GM12878 (cell line): ENCODE measurements at regions not wholly inside any gene's neighbourhood (a gene's known extent, or its start where the extent isn't known, plus 50 kb on each side); places are given as distances from the start of the nearest gene placed in this dataset.

Experiments used
- ATAC-seq: fragments of 200-7000 bp; cut with Tn5 transposase; 3 replicates; pipeline ENCODE4 v1.9.1; 2020; ENCODE audit warnings: mild to moderate bottlenecking, moderate library complexity
- BruUV-seq: library from RNA; stranded (reverse); fragments of 400-500 nt; replicated peaks from 2 replicates; lab custom pipeline; 2021; lab: Mats Ljungman, UMichigan
- CTCF ChIA-PET: fragments of 300-600 bp; sonication (Branson Sonifier 250); formaldehyde crosslinking; extraction: SDS; loops from one replicate; lab custom pipeline; 2021; ENCODE audit warnings: inconsistent platforms; lab: Yijun Ruan, JAX
- POLR2A ChIA-PET: fragments of 350-600 bp; formaldehyde crosslinking; extraction: SDS; loops from one replicate; lab custom pipeline; 2021; ENCODE audit warnings: inconsistent platforms; lab: Charles Lee
- RAD21 ChIA-PET: fragments of 300-600 bp; sonication (Branson Sonifier 250); formaldehyde crosslinking; loops from one replicate; lab custom pipeline; 2023; ENCODE audit warnings: antibody characterized with exemption; ENCODE audit not compliant: unreplicated experiment; lab: Charles Lee
- SMC1A ChIA-PET: fragments of 300-600 bp; sonication (Branson Sonifier 250); formaldehyde crosslinking; loops from one replicate; lab custom pipeline; 2023; ENCODE audit not compliant: unreplicated experiment, uncharacterized antibody; lab: Charles Lee
- DNase-seq: peaks from one replicate; pipeline ENCODE4 v3.0.0-alpha.2; 2011; ENCODE audit warnings: low read depth, low spot score
- FAIRE-seq: peaks from 3 replicates; lab custom pipeline; 2011; peaks lifted over from hg19 to GRCh38; lab: Jason Lieb, UNC
- H2AFZ ChIP-seq: 2 replicates; pipeline ENCODE4 v1.6.0; 2011; ENCODE audit warnings: low read depth, low read length, control low read depth; ENCODE audit not compliant: control insufficient read depth
- H3K27ac ChIP-seq: 2 replicates; pipeline ENCODE4 v1.5.1; 2011; ENCODE audit warnings: control low read depth; ENCODE audit not compliant: control insufficient read depth, insufficient read depth
- H3K27me3 ChIP-seq, 2 experiments: replicated peaks in 1 of 2; 2 replicates each; pipeline versions ENCODE4 v1.6.0 to v1.6.1; 2011; ENCODE audit warnings: low read length in 1 of 2; ENCODE audit not compliant: control insufficient read depth in 2 of 2, insufficient read depth in 2 of 2
- H3K36me3 ChIP-seq, 2 experiments: 2 replicates each; pipeline ENCODE4 v1.5.1; 2011; ENCODE audit warnings: low read length in 1 of 2; ENCODE audit not compliant: control insufficient read depth in 2 of 2, insufficient read depth in 2 of 2
- H3K4me1 ChIP-seq: 2 replicates; pipeline ENCODE4 v1.6.1; 2011; ENCODE audit warnings: mild to moderate bottlenecking, low read length, moderate library complexity, mixed read lengths; ENCODE audit not compliant: control insufficient read depth, insufficient read depth
- H3K4me2 ChIP-seq: 2 replicates; pipeline ENCODE4 v1.6.0; 2011; ENCODE audit warnings: control low read depth; ENCODE audit not compliant: control insufficient read depth, insufficient read depth
- H3K4me3 ChIP-seq: fragments of 200-600 bp; sonication (generic); 2 replicates; pipeline ENCODE4 v1.5.1; 2016
- H3K79me2 ChIP-seq: 2 replicates; pipeline ENCODE4 v1.6.0; 2011; ENCODE audit warnings: low read length; ENCODE audit not compliant: control insufficient read depth, insufficient read depth
- H3K9ac ChIP-seq: 2 replicates; pipeline ENCODE4 v1.8.0; 2011; ENCODE audit warnings: low read length, control low read depth, mixed read lengths; ENCODE audit not compliant: control insufficient read depth, insufficient read depth
- H3K9me3 ChIP-seq: replicated peaks from 3 replicates; pipeline ENCODE4 v1.5.1; 2011; ENCODE audit warnings: mild to moderate bottlenecking, low read length; ENCODE audit not compliant: control insufficient read depth, insufficient read depth
- H4K20me1 ChIP-seq: 2 replicates; pipeline ENCODE4 v1.6.0; 2011; ENCODE audit not compliant: control insufficient read depth, insufficient read depth
- ATF7 ChIP-seq: fragments of 450-650 bp; IDR thresholded peaks from 2 replicates; pipeline ENCODE4 v1.6.1; 2016; ENCODE audit warnings: low read depth, mild to moderate bottlenecking
- CBX5 ChIP-seq: sonication (generic); IDR thresholded peaks from 2 replicates; pipeline ENCODE4 v1.6.1; 2016; ENCODE audit warnings: low read depth, moderate library complexity, mild to moderate bottlenecking, inconsistent platforms
- MXI1 ChIP-seq: fragments of 150-350 bp; IDR thresholded peaks from 2 replicates; pipeline ENCODE4 v1.6.1; 2011; ENCODE audit warnings: low read depth, mild to moderate bottlenecking, inconsistent platforms, low read length, improper control_type of control experiment
- NKRF ChIP-seq: fragments of 450-650 bp; conservative IDR thresholded peaks from 2 replicates; pipeline ENCODE4 v1.6.1; 2017; ENCODE audit warnings: mild to moderate bottlenecking, moderate library complexity
- NR2C2 ChIP-seq: IDR thresholded peaks from 2 replicates; pipeline ENCODE4 v1.6.1; 2011; ENCODE audit warnings: borderline replicate concordance, low read depth; ENCODE audit not compliant: control insufficient read depth, insufficient read length
- POU2F2 ChIP-seq: IDR thresholded peaks from 3 replicates; pipeline ENCODE4 v1.6.1; 2011; ENCODE audit warnings: low read depth, mild to moderate bottlenecking, low read length, borderline replicate concordance
- SPI1 ChIP-seq: IDR thresholded peaks from 2 replicates; pipeline ENCODE4 v1.6.1; 2011; ENCODE audit warnings: low read depth, mild to moderate bottlenecking, low read length, moderate library complexity, borderline replicate concordance; ENCODE audit not compliant: insufficient read depth
- SUPT20H ChIP-seq: IDR thresholded peaks from 2 replicates; pipeline ENCODE4 v1.6.1; 2011; ENCODE audit warnings: low read depth, mild to moderate bottlenecking, low read length, moderate library complexity, borderline replicate concordance; ENCODE audit not compliant: control insufficient read depth
- TCF7 ChIP-seq: IDR thresholded peaks from 2 replicates; pipeline ENCODE4 v1.6.1; 2014; ENCODE audit warnings: antibody characterized with exemption, borderline replicate concordance
- WGBS: methylation state at CpG from one replicate; pipeline ENCODE4 v1.1.6; 2016; ENCODE audit warnings: low lambda C conversion rate; ENCODE audit not compliant: insufficient replicate concordance, insufficient coverage; ENCODE audit errors: missing lambda C conversion rate; 5-methylcytosine and 5-hydroxymethylcytosine counted together
- in situ Hi-C: fragments of 300-500 bp; cut with MboI; formaldehyde crosslinking; loops from 9 replicates; pipeline ENCODE4 v1.14.3; 2018; ENCODE audit warnings: mixed read lengths
- intact Hi-C: fragments of 100-400 bp; cut with micrococcal nuclease; formaldehyde crosslinking; loops from one replicate; pipeline ENCODE4 v1.14.2; 2022; ENCODE audit not compliant: unreplicated experiment
- TF ChIP-seq, protein P1 (sequence below): IDR thresholded peaks from 2 replicates; pipeline ENCODE4 v1.6.1; 2011; ENCODE audit warnings: low read depth, mild to moderate bottlenecking, low read length, moderate library complexity, borderline replicate concordance; ENCODE audit errors: extremely low read depth
- TF ChIP-seq, protein P2 (sequence below): fragments of 450-650 bp; formaldehyde crosslinking; IDR thresholded peaks from 2 replicates; pipeline ENCODE4 v1.5.0; 2022; ENCODE audit warnings: mild to moderate bottlenecking, missing genetic modification characterization

- Histone ChIP-seq H4K20me1 (no peaks in the 10 kb centered on the region), H3K4me2 (no peak overlapping the region), H3K79me2 (no peaks in the 10 kb centered on the region), H3K27ac (no peak overlapping the region), H3K36me3 (no peaks in the 10 kb centered on the region), H3K9ac (no peak overlapping the region), H3K27me3 (no peaks in the 10 kb centered on the region), H2AFZ (no peak overlapping the region), H3K9me3 (no peaks in the 10 kb centered on the region), H3K4me1 (no peaks in the 10 kb centered on the region), H3K4me3 (no peak overlapping the region)
- intact Hi-C loops = no loop called here
- FAIRE-seq (no peak), ATAC-seq (no peak), DNase-seq (no peak)
- TF ChIP-seq NR2C2 = no peak
- TF ChIP-seq TCF7 = 0 out of 2 replicates have a peak, but pooled peaks have one; percentile 63
- no peak for TF ChIP-seq CBX5
- TF ChIP-seq ATF7 = 0 out of 2 replicates have a peak, but pooled peaks have one; percentile 13
- peak; percentile 69; the same call in 1 of the 2 replicates for TF ChIP-seq SPI1
- in situ Hi-C loops = no loop called here
- 0% methylated on average over 2 of the region's 2 CpGs for WGBS
- ChIA-PET SMC1A (no interaction called here), POLR2A (no interaction called here), CTCF (no interaction called here), RAD21 (no interaction called here)
- no TSS peak for BruUV-seq
These were observed 345.3 kb upstream of the SLC35B3 start for GRCh38 chr6:8780653-8781052.

GRCh38 chr6:8764733-8765132 is 329.4 kb upstream of the SLC35B3 start:
- Histone ChIP-seq H3K36me3 (no peaks in the 10 kb centered on the region), H3K27me3 (no peaks in the 10 kb centered on the region), H3K4me3 (no peak overlapping the region), H3K9ac (no peak overlapping the region), H2AFZ (no peak overlapping the region), H3K4me2 (no peak overlapping the region), H3K9me3 (no peaks in the 10 kb centered on the region), H4K20me1 (no peaks in the 10 kb centered on the region), H3K4me1 (no peaks in the 10 kb centered on the region), H3K27ac (no peak overlapping the region), H3K79me2 (no peaks in the 10 kb centered on the region)
- ChIA-PET RAD21 (no interaction called here), CTCF (no interaction called here), POLR2A (no interaction called here), SMC1A (no interaction called here)
- BruUV-seq = no TSS peak
- intact Hi-C loops (no loop called here), in situ Hi-C loops (no loop called here)
- WGBS = 0% methylated on average over 1 of the region's 1 CpG
- ATAC-seq (no peak), FAIRE-seq (no peak), DNase-seq (no peak)
- no peak for TF ChIP-seq NKRF
- no peak for TF ChIP-seq SPI1
- TF ChIP-seq POU2F2 = no peak
- TF ChIP-seq, protein P1, sequence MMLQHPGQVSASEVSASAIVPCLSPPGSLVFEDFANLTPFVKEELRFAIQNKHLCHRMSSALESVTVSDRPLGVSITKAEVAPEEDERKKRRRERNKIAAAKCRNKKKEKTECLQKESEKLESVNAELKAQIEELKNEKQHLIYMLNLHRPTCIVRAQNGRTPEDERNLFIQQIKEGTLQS = no peak
- TF ChIP-seq MXI1 = no peak
- no peak for TF ChIP-seq SUPT20H
- TF ChIP-seq, protein P2, sequence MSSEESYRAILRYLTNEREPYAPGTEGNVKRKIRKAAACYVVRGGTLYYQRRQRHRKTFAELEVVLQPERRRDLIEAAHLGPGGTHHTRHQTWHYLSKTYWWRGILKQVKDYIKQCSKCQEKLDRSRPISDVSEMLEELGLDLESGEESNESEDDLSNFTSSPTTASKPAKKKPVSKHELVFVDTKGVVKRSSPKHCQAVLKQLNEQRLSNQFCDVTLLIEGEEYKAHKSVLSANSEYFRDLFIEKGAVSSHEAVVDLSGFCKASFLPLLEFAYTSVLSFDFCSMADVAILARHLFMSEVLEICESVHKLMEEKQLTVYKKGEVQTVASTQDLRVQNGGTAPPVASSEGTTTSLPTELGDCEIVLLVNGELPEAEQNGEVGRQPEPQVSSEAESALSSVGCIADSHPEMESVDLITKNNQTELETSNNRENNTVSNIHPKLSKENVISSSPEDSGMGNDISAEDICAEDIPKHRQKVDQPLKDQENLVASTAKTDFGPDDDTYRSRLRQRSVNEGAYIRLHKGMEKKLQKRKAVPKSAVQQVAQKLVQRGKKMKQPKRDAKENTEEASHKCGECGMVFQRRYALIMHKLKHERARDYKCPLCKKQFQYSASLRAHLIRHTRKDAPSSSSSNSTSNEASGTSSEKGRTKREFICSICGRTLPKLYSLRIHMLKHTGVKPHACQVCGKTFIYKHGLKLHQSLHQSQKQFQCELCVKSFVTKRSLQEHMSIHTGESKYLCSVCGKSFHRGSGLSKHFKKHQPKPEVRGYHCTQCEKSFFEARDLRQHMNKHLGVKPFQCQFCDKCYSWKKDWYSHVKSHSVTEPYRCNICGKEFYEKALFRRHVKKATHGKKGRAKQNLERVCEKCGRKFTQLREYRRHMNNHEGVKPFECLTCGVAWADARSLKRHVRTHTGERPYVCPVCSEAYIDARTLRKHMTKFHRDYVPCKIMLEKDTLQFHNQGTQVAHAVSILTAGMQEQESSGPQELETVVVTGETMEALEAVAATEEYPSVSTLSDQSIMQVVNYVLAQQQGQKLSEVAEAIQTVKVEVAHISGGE = no peak
